ENCODE measurements at regions not wholly inside any gene's neighbourhood (a gene's known extent, or its start where the extent isn't known, plus 50 kb on each side); places are given as distances from the start of the nearest gene placed in this dataset.
"Not testable (repeated sequence)": the region's sequence is repeated elsewhere in the genome, so short reads cannot be mapped to it uniquely, and the experiment has no call there.

GRCh38 chr2:76697439-76697838, 824.7 kb downstream of the LRRTM4 start:
- DNase-seq (ENCODE audit: low read depth); in situ Hi-C loops (cut with HindIII; ENCODE audit: low pct_unique_long_range_greater_than_20kb, low sequenced_read_pairs): not testable (repeated sequence)

GRCh38 chr2:76692908-76693307, 829.3 kb downstream of the LRRTM4 start:
- DNase-seq (ENCODE audit: low read depth) = no peak
- in situ Hi-C loops (cut with HindIII; ENCODE audit: low pct_unique_long_range_greater_than_20kb, low sequenced_read_pairs) = no loop called here

- in situ Hi-C loops (cut with HindIII; ENCODE audit: low pct_unique_long_range_greater_than_20kb, low sequenced_read_pairs) = no loop called here
- DNase-seq (ENCODE audit: low read depth) = no peak
Measured at GRCh38 chr2:76688732-76689131, 833.4 kb downstream of the LRRTM4 start.

- no peak for DNase-seq (ENCODE audit: low read depth)
- in situ Hi-C loops (cut with HindIII; ENCODE audit: low pct_unique_long_range_greater_than_20kb, low sequenced_read_pairs) = no loop called here
Measured at GRCh38 chr2:76687923-76688322, 834.3 kb downstream of the LRRTM4 start.

GRCh38 chr2:76684756-76685155, 837.4 kb downstream of the LRRTM4 start:
- in situ Hi-C loops (cut with HindIII; ENCODE audit: low pct_unique_long_range_greater_than_20kb, low sequenced_read_pairs) = no loop called here
- no peak for DNase-seq (ENCODE audit: low read depth)

- no peak for DNase-seq (ENCODE audit: low read depth)
- in situ Hi-C loops (cut with HindIII; ENCODE audit: low pct_unique_long_range_greater_than_20kb, low sequenced_read_pairs) = no loop called here
Measured at GRCh38 chr2:76679025-76679396, 843.2 kb downstream of the LRRTM4 start.

GRCh38 chr2:76678383-76679024, 843.7 kb downstream of the LRRTM4 start:
- in situ Hi-C loops (cut with HindIII; ENCODE audit: low pct_unique_long_range_greater_than_20kb, low sequenced_read_pairs) = no loop called here
- no peak for DNase-seq (ENCODE audit: low read depth)

DNA sequence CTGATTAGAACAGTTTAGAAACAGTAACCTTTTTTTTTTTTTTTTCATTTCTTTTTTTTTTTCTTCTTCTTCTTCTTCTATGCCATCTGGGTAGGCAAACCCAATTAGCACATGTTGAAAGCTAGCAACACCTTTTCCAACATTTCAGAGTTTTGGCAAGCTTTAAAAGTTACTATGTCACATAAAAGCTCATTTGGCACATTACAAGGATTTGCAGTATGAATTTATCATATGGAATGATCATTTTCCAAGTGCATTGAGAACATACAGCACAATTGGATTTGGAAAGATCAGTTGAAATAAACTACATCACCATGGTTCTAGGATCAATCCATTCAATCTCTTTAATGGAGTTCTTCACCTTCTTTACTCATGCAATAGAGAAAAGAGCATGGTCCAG, 847.0 kb downstream of the LRRTM4 start:
- DNase-seq (ENCODE audit: low read depth) = no peak
- in situ Hi-C loops (cut with HindIII; ENCODE audit: low pct_unique_long_range_greater_than_20kb, low sequenced_read_pairs) = no loop called here

DNA sequence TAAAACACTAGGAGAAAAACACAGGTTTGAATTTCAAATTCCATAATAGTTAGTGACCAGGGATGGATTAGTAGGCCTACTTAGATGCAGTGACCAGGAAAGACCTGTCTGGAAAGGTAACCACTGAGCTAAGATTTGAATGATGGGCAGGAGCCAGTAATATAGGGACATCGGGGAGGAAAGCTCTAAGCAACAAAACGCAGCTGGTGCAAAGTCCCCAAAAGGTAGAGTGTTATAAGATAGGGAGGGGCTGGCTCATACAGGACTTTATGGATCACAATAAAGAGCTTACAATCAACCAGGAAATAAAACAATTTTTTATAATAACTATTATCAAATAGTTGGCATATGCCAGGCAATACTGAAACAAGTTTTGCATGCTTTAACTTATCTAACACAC, 849.4 kb downstream of the LRRTM4 start:
- in situ Hi-C loops (cut with HindIII; ENCODE audit: low pct_unique_long_range_greater_than_20kb, low sequenced_read_pairs) = no loop called here
- DNase-seq (ENCODE audit: low read depth) = no peak

GRCh38 chr2:76669966-76670465, 852.2 kb downstream of the LRRTM4 start:
- in situ Hi-C loops (cut with HindIII; ENCODE audit: low pct_unique_long_range_greater_than_20kb, low sequenced_read_pairs) = no loop called here
- DNase-seq (ENCODE audit: low read depth) = no peak

- in situ Hi-C loops (cut with HindIII; ENCODE audit: low pct_unique_long_range_greater_than_20kb, low sequenced_read_pairs) = no loop called here
- no peak for DNase-seq (ENCODE audit: low read depth)
Measured at GRCh38 chr2:76668279-76668678, 853.9 kb downstream of the LRRTM4 start.

DNA sequence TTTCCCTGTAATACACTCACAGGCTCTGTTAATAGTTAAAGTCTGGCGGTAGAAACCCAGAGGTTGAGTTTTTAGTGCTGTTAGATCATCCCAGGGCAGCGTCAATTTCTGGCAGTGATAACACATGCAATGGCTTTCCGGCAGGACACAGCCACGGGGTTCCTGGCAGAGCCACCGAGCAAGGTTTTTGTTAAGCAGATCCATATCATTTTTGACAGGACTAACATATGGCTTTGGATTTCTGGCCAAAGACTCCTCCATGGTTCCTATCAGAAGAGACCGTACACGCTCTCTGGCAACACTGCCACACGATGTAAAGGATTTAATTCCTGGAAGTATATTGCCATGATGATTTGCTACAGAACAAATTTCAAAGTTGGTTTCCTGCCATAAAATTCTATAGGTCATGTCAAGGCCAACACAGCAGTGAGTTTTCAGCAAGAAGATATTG, 854.3 kb downstream of the LRRTM4 start:
- in situ Hi-C loops (cut with HindIII; ENCODE audit: low pct_unique_long_range_greater_than_20kb, low sequenced_read_pairs) = no loop called here
- no peak for DNase-seq (ENCODE audit: low read depth)

DNA sequence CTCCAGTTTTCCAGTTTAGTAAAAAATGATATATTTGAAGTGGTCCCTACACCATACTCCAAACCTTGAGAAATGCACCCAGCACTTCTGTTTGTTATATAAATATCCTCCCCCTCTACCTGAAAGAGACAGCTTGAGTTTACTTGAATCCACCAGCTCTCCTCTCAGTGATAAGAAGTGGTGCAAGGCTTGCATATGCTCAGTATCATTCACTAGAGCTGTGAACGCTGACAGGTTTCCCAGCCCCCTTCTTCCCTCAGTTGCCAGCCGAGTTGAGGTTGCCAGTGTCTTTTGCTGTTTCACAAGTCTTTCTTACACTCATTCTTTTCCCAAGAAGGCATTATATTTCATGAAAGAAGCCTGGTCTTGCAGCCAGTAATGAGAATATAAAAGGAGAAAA, 880.0 kb downstream of the LRRTM4 start:
- no peak for DNase-seq (ENCODE audit: low read depth)
- in situ Hi-C loops (cut with HindIII; ENCODE audit: low pct_unique_long_range_greater_than_20kb, low sequenced_read_pairs) = no loop called here

- in situ Hi-C loops (cut with HindIII; ENCODE audit: low pct_unique_long_range_greater_than_20kb, low sequenced_read_pairs) = no loop called here
- DNase-seq (ENCODE audit: low read depth) = no peak
Measured at GRCh38 chr2:76641506-76641905, 880.7 kb downstream of the LRRTM4 start.

- no peak for DNase-seq (ENCODE audit: low read depth)
- in situ Hi-C loops (cut with HindIII; ENCODE audit: low pct_unique_long_range_greater_than_20kb, low sequenced_read_pairs) = no loop called here
Measured at GRCh38 chr2:76640905-76641304, 881.3 kb downstream of the LRRTM4 start.

DNA sequence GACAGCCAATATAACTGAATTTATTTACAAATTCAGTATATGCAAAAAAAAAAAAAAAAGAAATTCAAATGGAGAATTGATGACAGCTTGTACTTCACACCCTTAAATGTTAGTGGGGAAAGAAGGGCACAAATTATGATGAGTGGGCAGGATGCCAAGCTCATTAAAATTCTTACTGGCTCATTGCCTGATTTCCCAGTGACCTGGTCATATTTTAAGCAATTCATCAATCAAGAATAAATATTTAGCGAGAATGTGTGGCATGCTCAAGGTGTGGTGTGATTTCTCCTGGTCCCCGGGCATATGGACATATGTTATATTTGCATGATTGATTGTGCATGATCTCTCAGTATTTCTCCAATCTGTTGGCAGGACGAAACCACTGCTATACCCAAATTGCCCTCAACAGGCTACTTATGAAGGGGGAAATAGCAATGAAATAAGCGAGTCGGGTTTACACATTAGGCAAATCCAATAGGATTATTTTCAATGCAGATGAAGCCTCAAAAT, 883.0 kb downstream of the LRRTM4 start:
- in situ Hi-C loops (cut with HindIII; ENCODE audit: low pct_unique_long_range_greater_than_20kb, low sequenced_read_pairs) = no loop called here

GRCh38 chr2:76633276-76633921, 888.8 kb downstream of the LRRTM4 start:
- in situ Hi-C loops (cut with HindIII; ENCODE audit: low pct_unique_long_range_greater_than_20kb, low sequenced_read_pairs) = no loop called here
- DNase-seq (ENCODE audit: low read depth) = no peak

More for the DNA sequence above, 883.0 kb downstream of the LRRTM4 start:
- DNase-seq (ENCODE audit: low read depth) = no peak

GRCh38 chr2:76625101-76625500, 897.1 kb downstream of the LRRTM4 start:
- in situ Hi-C loops (cut with HindIII; ENCODE audit: low pct_unique_long_range_greater_than_20kb, low sequenced_read_pairs) = no loop called here

DNA sequence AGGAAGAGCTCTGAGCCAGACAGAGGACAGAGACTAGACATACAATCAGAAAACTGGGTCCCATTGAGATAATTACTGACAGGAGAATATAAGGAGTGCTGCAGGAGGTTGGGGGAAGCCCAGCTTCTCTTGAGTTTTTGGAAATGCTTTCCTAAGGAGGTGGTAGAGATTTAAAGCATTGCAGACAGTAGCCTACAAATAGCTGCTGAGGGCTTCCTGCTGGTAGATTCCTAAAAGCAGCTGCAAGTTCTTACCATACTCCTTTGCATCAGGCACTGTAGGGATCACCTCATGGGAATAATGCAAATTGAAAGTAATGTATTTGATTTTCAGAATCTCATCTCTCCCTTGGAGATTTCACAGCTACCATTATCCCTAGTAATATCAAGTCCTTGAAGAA, 902.6 kb upstream of the GCFC2 start:
- no peak for DNase-seq (ENCODE audit: low read depth)
- in situ Hi-C loops (cut with HindIII; ENCODE audit: low pct_unique_long_range_greater_than_20kb, low sequenced_read_pairs) = no loop called here

More at GRCh38 chr2:76625101-76625500, 897.1 kb downstream of the LRRTM4 start:
- no peak for DNase-seq (ENCODE audit: low read depth)

GRCh38 chr2:76612764-76613163, 902.0 kb upstream of the GCFC2 start:
- in situ Hi-C loops (cut with HindIII; ENCODE audit: low pct_unique_long_range_greater_than_20kb, low sequenced_read_pairs) = no loop called here
- no peak for DNase-seq (ENCODE audit: low read depth)

Measured in Caki2 (cell line).